SK-N-SH treated with all-trans-retinoic acid at 6 μM for 48 hours (cell line): ENCODE measurements at regions not wholly inside any gene's neighbourhood (a gene's known extent, or its start where the extent isn't known, plus 50 kb on each side); places are given as distances from the start of the nearest gene placed in this dataset.

ENCODE experiments used
- ATAC-seq: fragments of 200-7000 bp; cut with Tn5 transposase; 3 replicates; pipeline ENCODE4 v1.9.1; 2020; ENCODE audit warnings: mild to moderate bottlenecking, moderate library complexity
- ARNTL ChIP-seq: fragments of 450-650 bp; formaldehyde crosslinking; IDR thresholded peaks from 2 replicates; pipeline ENCODE4 v1.5.0; 2020; ENCODE audit warnings: low read depth, mild to moderate bottlenecking, moderate library complexity, borderline replicate concordance
- BACH2 ChIP-seq: fragments of 250-450 bp; sonication (Bioruptor Pico); IDR thresholded peaks from 2 replicates; pipeline ENCODE4 v1.9.0; 2021; ENCODE audit warnings: mild to moderate bottlenecking, borderline replicate concordance
- CREB5 ChIP-seq: fragments of 250-450 bp; sonication (Bioruptor Pico); IDR thresholded peaks from 2 replicates; pipeline ENCODE4 v1.5.1; 2020; ENCODE audit warnings: low read depth, mild to moderate bottlenecking, moderate library complexity
- CSDC2 ChIP-seq: fragments of 250-450 bp; sonication (Bioruptor Pico); IDR thresholded peaks from 2 replicates; pipeline ENCODE4 v1.5.0; 2020; ENCODE audit warnings: mild to moderate bottlenecking, moderate library complexity
- ESRRG ChIP-seq: fragments of 250-450 bp; sonication (Bioruptor Pico); IDR thresholded peaks from 2 replicates; pipeline ENCODE4 v1.6.1; 2021; ENCODE audit warnings: mild to moderate bottlenecking
- GLIS3 ChIP-seq: fragments of 250-450 bp; sonication (Bioruptor Pico); IDR thresholded peaks from 2 replicates; pipeline ENCODE4 v1.5.0; 2020; ENCODE audit warnings: mild to moderate bottlenecking, moderate library complexity
- OSR1 ChIP-seq: fragments of 250-450 bp; sonication (Bioruptor Pico); IDR thresholded peaks from 2 replicates; pipeline ENCODE4 v1.8.0; 2022; ENCODE audit warnings: moderate library complexity, mild to moderate bottlenecking, inconsistent platforms
- PPARA ChIP-seq: fragments of 250-450 bp; sonication (Bioruptor Pico); IDR thresholded peaks from 2 replicates; pipeline ENCODE4 v1.5.0; 2020; ENCODE audit warnings: mild to moderate bottlenecking, borderline replicate concordance
- RARB ChIP-seq: fragments of 250-450 bp; sonication (Bioruptor Pico); IDR thresholded peaks from 2 replicates; pipeline ENCODE4 v1.8.0; 2021; ENCODE audit warnings: mild to moderate bottlenecking, moderate library complexity
- SNAI2 ChIP-seq: fragments of 250-450 bp; sonication (Bioruptor Pico); IDR thresholded peaks from 2 replicates; pipeline ENCODE4 v1.5.0; 2020; ENCODE audit warnings: mild to moderate bottlenecking, moderate library complexity
- TCF4 ChIP-seq: fragments of 250-450 bp; sonication (Bioruptor Pico); IDR thresholded peaks from 2 replicates; pipeline ENCODE4 v1.8.0; 2021; ENCODE audit warnings: mild to moderate bottlenecking, moderate library complexity, borderline replicate concordance
- TOX ChIP-seq: fragments of 250-450 bp; sonication (Bioruptor Pico); IDR thresholded peaks from 2 replicates; pipeline ENCODE4 v1.8.0; 2021; ENCODE audit warnings: mild to moderate bottlenecking, moderate library complexity, borderline replicate concordance
- ZC3H10 ChIP-seq: fragments of 250-450 bp; sonication (Bioruptor Pico); IDR thresholded peaks from 2 replicates; pipeline ENCODE4 v1.5.1; 2021; ENCODE audit warnings: mild to moderate bottlenecking, moderate library complexity
- ZFP3 ChIP-seq: fragments of 250-450 bp; sonication (Bioruptor Pico); IDR thresholded peaks from 2 replicates; pipeline ENCODE4 v1.5.0; 2020; ENCODE audit warnings: mild to moderate bottlenecking, moderate library complexity
- ZFP30 ChIP-seq: fragments of 450-650 bp; formaldehyde crosslinking; IDR thresholded peaks from 2 replicates; pipeline ENCODE4 v1.5.0; 2022; ENCODE audit warnings: mild to moderate bottlenecking, moderate library complexity
- ZNF565 ChIP-seq: fragments of 450-650 bp; formaldehyde crosslinking; conservative IDR thresholded peaks from 2 replicates; pipeline ENCODE4 v1.5.0; 2020; ENCODE audit warnings: low read depth, mild to moderate bottlenecking, moderate library complexity
- ZNF70 ChIP-seq: fragments of 450-650 bp; formaldehyde crosslinking; IDR thresholded peaks from 2 replicates; pipeline ENCODE4 v1.5.0; 2020; ENCODE audit warnings: mild to moderate bottlenecking, moderate library complexity
- ZNF8 ChIP-seq: fragments of 450-650 bp; formaldehyde crosslinking; IDR thresholded peaks from 2 replicates; pipeline ENCODE4 v1.5.0; 2020; ENCODE audit warnings: mild to moderate bottlenecking, moderate library complexity
- TF ChIP-seq, protein P1 (sequence below): fragments of 250-450 bp; sonication (Bioruptor Pico); IDR thresholded peaks from 2 replicates; pipeline ENCODE4 v1.8.0; 2021; ENCODE audit warnings: low read depth, mild to moderate bottlenecking, moderate library complexity, borderline replicate concordance
- TF ChIP-seq, protein P2 (sequence below): fragments of 250-450 bp; sonication (Bioruptor Pico); IDR thresholded peaks from 2 replicates; pipeline ENCODE4 v1.5.1; 2021; ENCODE audit warnings: mild to moderate bottlenecking, moderate library complexity
- TF ChIP-seq, protein P3 (sequence below): fragments of 250-450 bp; sonication (Bioruptor Pico); IDR thresholded peaks from 2 replicates; pipeline ENCODE4 v1.5.0; 2020; ENCODE audit warnings: mild to moderate bottlenecking, moderate library complexity

GRCh38 chr7:114832906-114833595 lies 88.8 kb upstream of the MDFIC start (continued):
- no peak for TF ChIP-seq PPARA
- no peak for TF ChIP-seq ZNF70 (CRISPR knock-in tag)
- TF ChIP-seq ZNF8 (CRISPR knock-in tag): no peak
- TF ChIP-seq BACH2: no peak
- no peak for TF ChIP-seq OSR1 (CRISPR knock-in tag)
- TF ChIP-seq, protein P1, sequence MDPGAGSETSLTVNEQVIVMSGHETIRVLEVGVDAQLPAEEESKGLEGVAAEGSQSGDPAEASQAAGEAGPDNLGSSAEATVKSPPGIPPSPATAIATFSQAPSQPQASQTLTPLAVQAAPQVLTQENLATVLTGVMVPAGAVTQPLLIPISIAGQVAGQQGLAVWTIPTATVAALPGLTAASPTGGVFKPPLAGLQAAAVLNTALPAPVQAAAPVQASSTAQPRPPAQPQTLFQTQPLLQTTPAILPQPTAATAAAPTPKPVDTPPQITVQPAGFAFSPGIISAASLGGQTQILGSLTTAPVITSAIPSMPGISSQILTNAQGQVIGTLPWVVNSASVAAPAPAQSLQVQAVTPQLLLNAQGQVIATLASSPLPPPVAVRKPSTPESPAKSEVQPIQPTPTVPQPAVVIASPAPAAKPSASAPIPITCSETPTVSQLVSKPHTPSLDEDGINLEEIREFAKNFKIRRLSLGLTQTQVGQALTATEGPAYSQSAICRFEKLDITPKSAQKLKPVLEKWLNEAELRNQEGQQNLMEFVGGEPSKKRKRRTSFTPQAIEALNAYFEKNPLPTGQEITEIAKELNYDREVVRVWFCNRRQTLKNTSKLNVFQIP (CRISPR knock-in tag): no peak
- no peak for TF ChIP-seq GLIS3
- TF ChIP-seq CSDC2 (CRISPR knock-in tag): no peak
- no peak for TF ChIP-seq TCF4 (CRISPR knock-in tag)
- TF ChIP-seq ZNF565 (CRISPR knock-in tag): no peak
- TF ChIP-seq ZFP3 (CRISPR knock-in tag): no peak

- no peak for ATAC-seq
- TF ChIP-seq TOX (CRISPR knock-in tag) (no peak), OSR1 (CRISPR knock-in tag) (no peak), ZC3H10 (CRISPR knock-in tag) (no peak), PPARA (no peak), ZFP30 (CRISPR knock-in tag) (no peak)
- TF ChIP-seq, all 23 proteins: peak for 0
Observed at GRCh38 chr7:114835303-114835702, 86.6 kb upstream of the MDFIC start.

GRCh38 chr7:114835861-114836260 lies 86.0 kb upstream of the MDFIC start:
- no peak for ATAC-seq
- no peak for TF ChIP-seq SNAI2
- TF ChIP-seq, protein P2, sequence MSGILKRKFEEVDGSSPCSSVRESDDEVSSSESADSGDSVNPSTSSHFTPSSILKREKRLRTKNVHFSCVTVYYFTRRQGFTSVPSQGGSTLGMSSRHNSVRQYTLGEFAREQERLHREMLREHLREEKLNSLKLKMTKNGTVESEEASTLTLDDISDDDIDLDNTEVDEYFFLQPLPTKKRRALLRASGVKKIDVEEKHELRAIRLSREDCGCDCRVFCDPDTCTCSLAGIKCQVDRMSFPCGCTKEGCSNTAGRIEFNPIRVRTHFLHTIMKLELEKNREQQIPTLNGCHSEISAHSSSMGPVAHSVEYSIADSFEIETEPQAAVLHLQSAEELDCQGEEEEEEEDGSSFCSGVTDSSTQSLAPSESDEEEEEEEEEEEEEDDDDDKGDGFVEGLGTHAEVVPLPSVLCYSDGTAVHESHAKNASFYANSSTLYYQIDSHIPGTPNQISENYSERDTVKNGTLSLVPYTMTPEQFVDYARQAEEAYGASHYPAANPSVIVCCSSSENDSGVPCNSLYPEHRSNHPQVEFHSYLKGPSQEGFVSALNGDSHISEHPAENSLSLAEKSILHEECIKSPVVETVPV (CRISPR knock-in tag): no peak
- TF ChIP-seq ESRRG: no peak
- TF ChIP-seq ZNF565 (CRISPR knock-in tag): no peak
- no peak for TF ChIP-seq TOX (CRISPR knock-in tag)

- TF ChIP-seq, protein P3, sequence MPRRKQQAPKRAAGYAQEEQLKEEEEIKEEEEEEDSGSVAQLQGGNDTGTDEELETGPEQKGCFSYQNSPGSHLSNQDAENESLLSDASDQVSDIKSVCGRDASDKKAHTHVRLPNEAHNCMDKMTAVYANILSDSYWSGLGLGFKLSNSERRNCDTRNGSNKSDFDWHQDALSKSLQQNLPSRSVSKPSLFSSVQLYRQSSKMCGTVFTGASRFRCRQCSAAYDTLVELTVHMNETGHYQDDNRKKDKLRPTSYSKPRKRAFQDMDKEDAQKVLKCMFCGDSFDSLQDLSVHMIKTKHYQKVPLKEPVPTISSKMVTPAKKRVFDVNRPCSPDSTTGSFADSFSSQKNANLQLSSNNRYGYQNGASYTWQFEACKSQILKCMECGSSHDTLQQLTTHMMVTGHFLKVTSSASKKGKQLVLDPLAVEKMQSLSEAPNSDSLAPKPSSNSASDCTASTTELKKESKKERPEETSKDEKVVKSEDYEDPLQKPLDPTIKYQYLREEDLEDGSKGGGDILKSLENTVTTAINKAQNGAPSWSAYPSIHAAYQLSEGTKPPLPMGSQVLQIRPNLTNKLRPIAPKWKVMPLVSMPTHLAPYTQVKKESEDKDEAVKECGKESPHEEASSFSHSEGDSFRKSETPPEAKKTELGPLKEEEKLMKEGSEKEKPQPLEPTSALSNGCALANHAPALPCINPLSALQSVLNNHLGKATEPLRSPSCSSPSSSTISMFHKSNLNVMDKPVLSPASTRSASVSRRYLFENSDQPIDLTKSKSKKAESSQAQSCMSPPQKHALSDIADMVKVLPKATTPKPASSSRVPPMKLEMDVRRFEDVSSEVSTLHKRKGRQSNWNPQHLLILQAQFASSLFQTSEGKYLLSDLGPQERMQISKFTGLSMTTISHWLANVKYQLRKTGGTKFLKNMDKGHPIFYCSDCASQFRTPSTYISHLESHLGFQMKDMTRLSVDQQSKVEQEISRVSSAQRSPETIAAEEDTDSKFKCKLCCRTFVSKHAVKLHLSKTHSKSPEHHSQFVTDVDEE (CRISPR knock-in tag): no peak
- TF ChIP-seq ZC3H10 (CRISPR knock-in tag) (no peak), OSR1 (CRISPR knock-in tag) (no peak), ZFP3 (CRISPR knock-in tag) (no peak), CSDC2 (CRISPR knock-in tag) (no peak), PPARA (no peak), GLIS3 (no peak), TOX (CRISPR knock-in tag) (no peak)
- TF ChIP-seq, protein P2 (CRISPR knock-in tag): no peak
- ATAC-seq: no peak
Observed at GRCh38 chr7:114842551-114843065, 79.3 kb upstream of the MDFIC start.

- no peak for ATAC-seq
- TF ChIP-seq, protein P2 (CRISPR knock-in tag): no peak
- TF ChIP-seq TOX (CRISPR knock-in tag) (no peak), TCF4 (CRISPR knock-in tag) (no peak), ARNTL (CRISPR knock-in tag) (no peak), BACH2 (no peak), ZC3H10 (CRISPR knock-in tag) (no peak), OSR1 (CRISPR knock-in tag) (no peak), GLIS3 (no peak), CREB5 (CRISPR knock-in tag) (no peak), RARB (CRISPR knock-in tag) (no peak), ZFP30 (CRISPR knock-in tag) (no peak)
Observed at GRCh38 chr7:114843102-114843501, 78.8 kb upstream of the MDFIC start.
